BE2C (cell line): ENCODE measurements at regions not wholly inside any gene's neighbourhood (a gene's known extent, or its start where the extent isn't known, plus 50 kb on each side); places are given as distances from the start of the nearest gene placed in this dataset.

Experiments used
- DNase-seq: peaks from one replicate; pipeline ENCODE4 v3.0.0-alpha.2; 2020
- H3K27me3 ChIP-seq: fragments of 250-450 bp; sonication (Bioruptor Pico); 2 replicates; pipeline ENCODE4 v1.5.1; 2020; ENCODE audit warnings: mild to moderate bottlenecking
- H3K36me3 ChIP-seq: fragments of 250-450 bp; sonication (Bioruptor Pico); 2 replicates; pipeline ENCODE4 v1.5.1; 2020; ENCODE audit warnings: mild to moderate bottlenecking
- H3K4me1 ChIP-seq: fragments of 250-450 bp; sonication (Bioruptor Pico); 2 replicates; pipeline ENCODE4 v1.5.1; 2020
- H3K4me3 ChIP-seq: 2 replicates; pipeline ENCODE4 v1.5.1; 2011; ENCODE audit warnings: low read depth, low read length
- H3K9me3 ChIP-seq: fragments of 250-450 bp; sonication (Bioruptor Pico); 2 replicates; pipeline ENCODE4 v1.5.1; 2020
- CTCF ChIP-seq: IDR thresholded peaks from 2 replicates; pipeline ENCODE4 v1.5.1; 2012; ENCODE audit warnings: mild to moderate bottlenecking, low read depth, low read length

- no peak for TF ChIP-seq CTCF
- peak; percentile 47 for DNase-seq
- Histone ChIP-seq H3K9me3 (no peaks in the 10 kb centered on the region), H3K4me3 (no peak overlapping the region), H3K4me1 (peaks cover 6% of the 10 kb centered on the region), H3K36me3 (no peaks in the 10 kb centered on the region), H3K27me3 (no peaks in the 10 kb centered on the region)
These were observed 152.1 kb upstream of the TUSC1 start for GRCh38 chr9:25830381-25830780.

- no peak for TF ChIP-seq CTCF
- no peaks in the 10 kb centered on the region for H3K36me3 ChIP-seq
- peaks cover 6% of the 10 kb centered on the region for H3K4me1 ChIP-seq
- no peak overlapping the region for H3K4me3 ChIP-seq
- H3K9me3 ChIP-seq = no peaks in the 10 kb centered on the region
- no peak for DNase-seq
- H3K27me3 ChIP-seq = no peaks in the 10 kb centered on the region
These were observed 149.4 kb upstream of the TUSC1 start for GRCh38 chr9:25827626-25828025.

GRCh38 chr9:25816439-25816838, 138.2 kb upstream of the TUSC1 start:
- no peaks in the 10 kb centered on the region for H3K4me1 ChIP-seq
- TF ChIP-seq CTCF = no peak
- no peaks in the 10 kb centered on the region for H3K27me3 ChIP-seq
- H3K36me3 ChIP-seq = no peaks in the 10 kb centered on the region
- no peaks in the 10 kb centered on the region for H3K9me3 ChIP-seq
- H3K4me3 ChIP-seq = no peak overlapping the region
- DNase-seq = no peak

DNA sequence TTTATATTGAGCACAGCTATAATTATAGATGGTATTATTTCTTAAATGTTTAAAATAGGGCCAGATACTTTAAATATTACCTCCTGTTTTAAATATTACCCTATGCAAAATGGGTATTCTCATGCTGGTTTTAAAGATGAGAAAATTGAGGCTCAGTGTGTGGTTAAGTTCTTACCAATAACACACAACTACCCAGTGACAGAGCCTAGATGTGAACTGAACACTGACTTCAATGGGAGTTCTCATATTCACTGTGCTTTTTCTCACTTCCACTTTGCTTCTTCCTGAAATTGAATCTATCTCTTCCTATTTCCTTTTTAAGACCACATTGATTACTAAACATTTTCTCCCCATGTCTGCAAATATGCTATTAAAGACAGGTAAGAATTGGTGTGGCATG, 135.8 kb upstream of the TUSC1 start:
- H3K9me3 ChIP-seq = no peaks in the 10 kb centered on the region
- H3K27me3 ChIP-seq = no peaks in the 10 kb centered on the region
- no peak for TF ChIP-seq CTCF
- H3K4me3 ChIP-seq = no peak overlapping the region
- no peaks in the 10 kb centered on the region for H3K36me3 ChIP-seq
- no peaks in the 10 kb centered on the region for H3K4me1 ChIP-seq
- DNase-seq = no peak

GRCh38 chr9:25813478-25813877, 135.2 kb upstream of the TUSC1 start:
- no peaks in the 10 kb centered on the region for H3K36me3 ChIP-seq
- H3K9me3 ChIP-seq = no peaks in the 10 kb centered on the region
- no peak for DNase-seq
- H3K4me3 ChIP-seq = no peak overlapping the region
- no peak for TF ChIP-seq CTCF
- H3K27me3 ChIP-seq = no peaks in the 10 kb centered on the region
- no peaks in the 10 kb centered on the region for H3K4me1 ChIP-seq

DNA sequence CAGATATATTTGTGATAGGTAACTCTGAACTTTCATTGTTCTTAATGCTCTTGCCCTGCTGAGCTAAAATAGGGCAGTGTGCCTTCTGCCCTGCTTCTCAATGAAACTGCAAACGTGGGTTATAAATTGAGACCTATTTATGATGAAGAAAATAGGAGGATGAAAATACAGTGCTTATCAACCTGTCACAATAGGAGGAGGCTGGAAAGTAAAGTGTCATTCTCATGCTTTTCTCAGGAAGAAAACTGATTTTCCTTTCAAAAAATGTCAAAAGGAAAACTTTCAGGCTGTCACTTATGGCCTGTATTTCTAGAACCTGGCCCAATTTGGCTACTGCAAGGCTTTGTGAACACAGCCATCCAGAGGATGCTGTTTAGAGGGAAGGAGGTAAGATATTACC, 130.3 kb upstream of the TUSC1 start:
- no peaks in the 10 kb centered on the region; the same call in 1 of the 2 replicates for H3K9me3 ChIP-seq
- no peak for TF ChIP-seq CTCF

More for the DNA sequence above, 130.3 kb upstream of the TUSC1 start:
- peaks cover 14% of the 10 kb centered on the region for H3K4me1 ChIP-seq
- H3K27me3 ChIP-seq = no peaks in the 10 kb centered on the region
- H3K4me3 ChIP-seq = no peak overlapping the region
- no peak for DNase-seq
- H3K36me3 ChIP-seq = no peaks in the 10 kb centered on the region; the same call in 1 of the 2 replicates
